HepG2 (cell line): ENCODE measurements at regions not wholly inside any gene's neighbourhood (a gene's known extent, or its start where the extent isn't known, plus 50 kb on each side); places are given as distances from the start of the nearest gene placed in this dataset.

Source experiments
- ATAC-seq: fragments of 200-7000 bp; cut with Tn5 transposase; 3 replicates; pipeline ENCODE4 v1.9.1; 2020; ENCODE audit warnings: mild to moderate bottlenecking, moderate library complexity
- BruUV-seq: library from RNA; stranded (reverse); fragments of 400-500 nt; replicated peaks from 2 replicates; lab custom pipeline; 2021; lab: Mats Ljungman, UMichigan
- CTCF ChIA-PET: fragments of 300-600 bp; formaldehyde crosslinking; extraction: SDS; loops from one replicate; lab custom pipeline; 2021; ENCODE audit warnings: low total read pairs, inconsistent platforms, low intra/inter-chr PET ratio; lab: Yijun Ruan, JAX
- POLR2A ChIA-PET: fragments of 350-600 bp; sonication (Branson Sonifier 250); formaldehyde crosslinking; loops from one replicate; lab custom pipeline; 2020; ENCODE audit warnings: antibody characterized with exemption, inconsistent platforms; lab: Yijun Ruan, JAX
- DNase-seq: peaks from one replicate; pipeline ENCODE4 v3.0.0-alpha.2; 2015; ENCODE audit warnings: low spot score
- FAIRE-seq: peaks from 3 replicates; lab custom pipeline; 2011; peaks lifted over from hg19 to GRCh38; lab: Jason Lieb, UNC
- H2AFZ ChIP-seq: one replicate; pipeline ENCODE4 v1.6.1; 2011; ENCODE audit warnings: low read length, inconsistent platforms
- H3K27ac ChIP-seq: fragments of 300-600 bp; 3 replicates; pipeline ENCODE4 v1.8.0; 2011; ENCODE audit warnings: mixed run types, mild to moderate bottlenecking, mixed read lengths, low read length, inconsistent platforms; ENCODE audit not compliant: insufficient read depth; ENCODE audit errors: extremely low read length
- H3K27me3 ChIP-seq, 2 experiments: fragments of 200-600 bp in 1 of 2; 2 replicates in 1 of 2; 3 replicates in 1 of 2; pipeline versions ENCODE4 v1.6.0 to v1.8.0; 2011; ENCODE audit warnings: low read length in 2 of 2, mild to moderate bottlenecking in 2 of 2, moderate library complexity in 2 of 2, inconsistent platforms in 1 of 2; ENCODE audit not compliant: insufficient read depth in 2 of 2, control insufficient read depth in 1 of 2
- H3K36me3 ChIP-seq, 2 experiments: fragments of 200-600 bp in 1 of 2; replicated peaks in 1 of 2; 2 replicates in 1 of 2; 3 replicates in 1 of 2; pipeline versions ENCODE4 v1.5.1 to v1.8.0; 2011; ENCODE audit warnings: low read length in 2 of 2, inconsistent platforms in 1 of 2; ENCODE audit not compliant: insufficient read depth in 2 of 2, control insufficient read depth in 1 of 2
- H3K4me1 ChIP-seq: 2 replicates; pipeline ENCODE4 v1.5.1; 2012; ENCODE audit warnings: low read length, inconsistent platforms; ENCODE audit not compliant: insufficient read depth
- H3K4me2 ChIP-seq: 2 replicates; pipeline ENCODE4 v1.6.0; 2011; ENCODE audit warnings: low read depth, low read length, inconsistent platforms
- H3K4me3 ChIP-seq, 3 experiments: fragments of 200-600 bp in 1 of 3; sonication (generic), shearing (Covaris generic) in 1 of 3; replicated peaks in 1 of 3; 2 replicates each; pipeline ENCODE4 v1.5.1; 2011 to 2016; ENCODE audit warnings: low read length in 3 of 3, inconsistent platforms in 2 of 3, low read depth in 2 of 3, mild to moderate bottlenecking in 2 of 3, control low read depth in 1 of 3, mixed read lengths in 1 of 3; ENCODE audit not compliant: insufficient read depth in 1 of 3
- H3K79me2 ChIP-seq: one replicate; pipeline ENCODE4 v1.6.1; 2011; ENCODE audit warnings: low read length, inconsistent platforms; ENCODE audit not compliant: insufficient read depth
- H3K9ac ChIP-seq: 2 replicates; pipeline ENCODE4 v1.6.0; 2011; ENCODE audit warnings: mild to moderate bottlenecking, low read depth, low read length, inconsistent platforms; ENCODE audit not compliant: insufficient read depth
- H3K9me3 ChIP-seq: 2 replicates; pipeline ENCODE4 v1.5.1; 2012; ENCODE audit warnings: mild to moderate bottlenecking, low read length
- H4K20me1 ChIP-seq: 2 replicates; pipeline ENCODE4 v1.6.0; 2011; ENCODE audit warnings: inconsistent platforms, mild to moderate bottlenecking, low read length, moderate library complexity; ENCODE audit not compliant: insufficient read depth
- HHEX ChIP-seq: IDR thresholded peaks from 2 replicates; pipeline ENCODE4 v1.6.1; 2016; ENCODE audit warnings: control low read depth
- PCBP2 ChIP-seq: fragments of 200-400 bp; formaldehyde crosslinking; optimal IDR thresholded peaks from 2 replicates; pipeline ENCODE3; 2018; ENCODE audit warnings: low read length, low read depth; ENCODE audit not compliant: poor library complexity, severe bottlenecking
- SMC3 ChIP-seq: IDR thresholded peaks from 2 replicates; pipeline ENCODE4 v1.6.1; 2011; ENCODE audit warnings: low read length, improper control_type of control experiment
- ZNF33B ChIP-seq: sonication (generic); formaldehyde crosslinking; IDR thresholded peaks from 2 replicates; pipeline ENCODE4 v1.5.1; 2020; ENCODE audit warnings: mild to moderate bottlenecking, missing genetic modification reagents
- ZNF782 ChIP-seq: sonication (generic); formaldehyde crosslinking; IDR thresholded peaks from 2 replicates; pipeline ENCODE4 v1.4.0; 2020; ENCODE audit warnings: missing genetic modification reagents, mild to moderate bottlenecking, borderline replicate concordance
- in situ Hi-C: cut with HindIII; loops from 2 replicates; pipeline ENCODE4 v1.10.0; 2017; ENCODE audit warnings: low pct_unique_long_range_greater_than_20kb; ENCODE audit not compliant: extremely low pct_ligation_motif_present
- intact Hi-C: fragments of 100-400 bp; cut with micrococcal nuclease; formaldehyde crosslinking; loops from one replicate; pipeline ENCODE4 v1.10.0; 2022; ENCODE audit not compliant: unreplicated experiment
- TF ChIP-seq, protein P1 (sequence below), 2 experiments: IDR thresholded peaks; 2 replicates each; pipeline ENCODE4 v1.6.1; 2011 to 2012; ENCODE audit warnings: low read length in 2 of 2, borderline replicate concordance in 1 of 2, low read depth in 1 of 2, mild to moderate bottlenecking in 1 of 2, moderate library complexity in 1 of 2
- TF ChIP-seq, protein P2 (sequence below): IDR thresholded peaks from 2 replicates; pipeline ENCODE4 v1.6.1; 2012; ENCODE audit warnings: low read length, improper control_type of control experiment

DNA sequence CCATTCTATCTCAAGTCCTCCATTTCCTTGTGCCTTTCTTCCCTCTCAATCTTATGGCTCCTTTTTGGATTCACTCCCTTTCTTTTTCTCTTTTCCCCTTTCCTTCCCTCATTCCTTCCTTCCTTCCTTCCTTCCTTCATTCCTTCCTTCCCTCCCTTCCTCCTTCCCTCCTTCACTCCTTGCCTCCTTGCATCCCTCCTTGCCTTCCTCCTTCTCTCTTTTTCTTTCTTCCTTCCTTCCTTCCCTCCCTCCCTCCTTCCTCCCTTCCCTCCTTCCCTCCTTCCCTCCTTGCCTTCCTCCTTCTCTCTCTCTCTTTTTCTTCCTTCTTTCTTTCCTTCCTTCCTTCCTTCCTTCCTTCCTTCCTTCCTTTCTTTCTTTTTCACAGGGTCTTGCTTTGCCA is 120.1 kb downstream of the SAMD9 start:
- BruUV-seq = no TSS peak
- intact Hi-C loops (no loop called here), in situ Hi-C loops (no loop called here)
- Histone ChIP-seq H3K9ac (no peak overlapping the region), H3K27ac (no peak overlapping the region), H3K36me3 (no peaks in the 10 kb centered on the region), H3K4me1 (no peaks in the 10 kb centered on the region), H3K9me3 (no peaks in the 10 kb centered on the region), H2AFZ (no peak overlapping the region), H3K27me3 (peaks cover 0 to 6% of the 10 kb centered on the region in 2 experiments; a peak in 1 of 5 replicates), H3K4me3 (no peak overlapping the region), H3K4me2 (no peak overlapping the region), H4K20me1 (no peaks in the 10 kb centered on the region), H3K79me2 (no peaks in the 10 kb centered on the region)
- DNase-seq (no peak), FAIRE-seq (no peak), ATAC-seq (no peak)
- POLR2A ChIA-PET = no interaction called here
- TF ChIP-seq, protein P1, sequence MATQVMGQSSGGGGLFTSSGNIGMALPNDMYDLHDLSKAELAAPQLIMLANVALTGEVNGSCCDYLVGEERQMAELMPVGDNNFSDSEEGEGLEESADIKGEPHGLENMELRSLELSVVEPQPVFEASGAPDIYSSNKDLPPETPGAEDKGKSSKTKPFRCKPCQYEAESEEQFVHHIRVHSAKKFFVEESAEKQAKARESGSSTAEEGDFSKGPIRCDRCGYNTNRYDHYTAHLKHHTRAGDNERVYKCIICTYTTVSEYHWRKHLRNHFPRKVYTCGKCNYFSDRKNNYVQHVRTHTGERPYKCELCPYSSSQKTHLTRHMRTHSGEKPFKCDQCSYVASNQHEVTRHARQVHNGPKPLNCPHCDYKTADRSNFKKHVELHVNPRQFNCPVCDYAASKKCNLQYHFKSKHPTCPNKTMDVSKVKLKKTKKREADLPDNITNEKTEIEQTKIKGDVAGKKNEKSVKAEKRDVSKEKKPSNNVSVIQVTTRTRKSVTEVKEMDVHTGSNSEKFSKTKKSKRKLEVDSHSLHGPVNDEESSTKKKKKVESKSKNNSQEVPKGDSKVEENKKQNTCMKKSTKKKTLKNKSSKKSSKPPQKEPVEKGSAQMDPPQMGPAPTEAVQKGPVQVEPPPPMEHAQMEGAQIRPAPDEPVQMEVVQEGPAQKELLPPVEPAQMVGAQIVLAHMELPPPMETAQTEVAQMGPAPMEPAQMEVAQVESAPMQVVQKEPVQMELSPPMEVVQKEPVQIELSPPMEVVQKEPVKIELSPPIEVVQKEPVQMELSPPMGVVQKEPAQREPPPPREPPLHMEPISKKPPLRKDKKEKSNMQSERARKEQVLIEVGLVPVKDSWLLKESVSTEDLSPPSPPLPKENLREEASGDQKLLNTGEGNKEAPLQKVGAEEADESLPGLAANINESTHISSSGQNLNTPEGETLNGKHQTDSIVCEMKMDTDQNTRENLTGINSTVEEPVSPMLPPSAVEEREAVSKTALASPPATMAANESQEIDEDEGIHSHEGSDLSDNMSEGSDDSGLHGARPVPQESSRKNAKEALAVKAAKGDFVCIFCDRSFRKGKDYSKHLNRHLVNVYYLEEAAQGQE (IDR thresholded peaks at IDR 0.05; ENCODE audit: borderline replicate concordance in 1 of 2, low read depth in 1 of 2, low read length in 2 of 2) = no peak
- TF ChIP-seq ZNF33B (CRISPR knock-in tag) = no peak
- no peak for TF ChIP-seq ZNF782
- TF ChIP-seq, protein P2, sequence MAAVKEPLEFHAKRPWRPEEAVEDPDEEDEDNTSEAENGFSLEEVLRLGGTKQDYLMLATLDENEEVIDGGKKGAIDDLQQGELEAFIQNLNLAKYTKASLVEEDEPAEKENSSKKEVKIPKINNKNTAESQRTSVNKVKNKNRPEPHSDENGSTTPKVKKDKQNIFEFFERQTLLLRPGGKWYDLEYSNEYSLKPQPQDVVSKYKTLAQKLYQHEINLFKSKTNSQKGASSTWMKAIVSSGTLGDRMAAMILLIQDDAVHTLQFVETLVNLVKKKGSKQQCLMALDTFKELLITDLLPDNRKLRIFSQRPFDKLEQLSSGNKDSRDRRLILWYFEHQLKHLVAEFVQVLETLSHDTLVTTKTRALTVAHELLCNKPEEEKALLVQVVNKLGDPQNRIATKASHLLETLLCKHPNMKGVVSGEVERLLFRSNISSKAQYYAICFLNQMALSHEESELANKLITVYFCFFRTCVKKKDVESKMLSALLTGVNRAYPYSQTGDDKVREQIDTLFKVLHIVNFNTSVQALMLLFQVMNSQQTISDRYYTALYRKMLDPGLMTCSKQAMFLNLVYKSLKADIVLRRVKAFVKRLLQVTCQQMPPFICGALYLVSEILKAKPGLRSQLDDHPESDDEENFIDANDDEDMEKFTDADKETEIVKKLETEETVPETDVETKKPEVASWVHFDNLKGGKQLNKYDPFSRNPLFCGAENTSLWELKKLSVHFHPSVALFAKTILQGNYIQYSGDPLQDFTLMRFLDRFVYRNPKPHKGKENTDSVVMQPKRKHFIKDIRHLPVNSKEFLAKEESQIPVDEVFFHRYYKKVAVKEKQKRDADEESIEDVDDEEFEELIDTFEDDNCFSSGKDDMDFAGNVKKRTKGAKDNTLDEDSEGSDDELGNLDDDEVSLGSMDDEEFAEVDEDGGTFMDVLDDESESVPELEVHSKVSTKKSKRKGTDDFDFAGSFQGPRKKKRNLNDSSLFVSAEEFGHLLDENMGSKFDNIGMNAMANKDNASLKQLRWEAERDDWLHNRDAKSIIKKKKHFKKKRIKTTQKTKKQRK = no peak
- no peak for TF ChIP-seq HHEX (CRISPR knock-in tag)
- no peak for TF ChIP-seq SMC3
- peak; percentile 40 for TF ChIP-seq PCBP2
- CTCF ChIA-PET = no interaction called here
